Activated T-cell treated with anti-CD3 and anti-CD28 coated beads, Interleukin-2, amount 50 U/mL, for 4 hours (primary cell): ENCODE measurements at regions not wholly inside any gene's neighbourhood (a gene's known extent, or its start where the extent isn't known, plus 50 kb on each side); places are given as distances from the start of the nearest gene placed in this dataset.

Source experiments
- ATAC-seq, 2 donors: fragments of 200-7000 bp; cut with Tn5 transposase; one replicate each; pipeline ENCODE4 v1.10.0; 2021
- DNase-seq: peaks from one replicate; pipeline ENCODE4 v3.0.0-alpha.2; 2020
- H3K27me3 Mint-ChIP-seq: one replicate; pipeline ENCODE4 v1.8.0; 2021; ENCODE audit warnings: low read depth, mixed read lengths
- H3K36me3 Mint-ChIP-seq: one replicate; pipeline ENCODE4 v1.8.0; 2022; ENCODE audit warnings: mixed read lengths; ENCODE audit not compliant: insufficient read depth
- H3K4me1 Mint-ChIP-seq: one replicate; pipeline ENCODE4 v1.8.0; 2021; ENCODE audit warnings: low read depth, mixed read lengths
- H3K4me3 Mint-ChIP-seq: one replicate; pipeline ENCODE4 v1.8.0; 2021; ENCODE audit warnings: mild to moderate bottlenecking, moderate library complexity, mixed read lengths
- H3K9me3 Mint-ChIP-seq: one replicate; pipeline ENCODE4 v1.8.0; 2021; ENCODE audit warnings: mixed read lengths

DNA sequence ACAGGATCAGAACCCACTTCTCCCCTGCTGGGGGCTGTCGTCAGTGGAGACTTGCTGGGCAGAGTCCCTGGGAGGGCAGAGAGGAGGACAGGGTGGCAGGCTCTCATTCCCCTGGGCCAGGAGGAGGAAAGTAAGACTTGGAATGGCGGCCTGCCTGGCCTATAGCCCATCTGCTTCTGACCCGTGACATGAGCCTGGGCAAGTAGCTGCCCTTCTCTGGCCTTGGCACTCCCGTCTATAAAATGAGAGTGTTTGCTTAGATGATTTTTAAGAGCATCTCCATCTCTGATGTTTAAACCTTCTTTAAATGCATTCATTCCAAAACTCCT lies 173.0 kb downstream of the DDX1 start:
- Mint-ChIP-seq H3K4me3 (no peak overlapping the region), H3K9me3 (no peaks in the 10 kb centered on the region), H3K27me3 (no peaks in the 10 kb centered on the region), H3K4me1 (no peaks in the 10 kb centered on the region), H3K36me3 (no peaks in the 10 kb centered on the region)
- no peak for ATAC-seq
- no peak for DNase-seq

DNA sequence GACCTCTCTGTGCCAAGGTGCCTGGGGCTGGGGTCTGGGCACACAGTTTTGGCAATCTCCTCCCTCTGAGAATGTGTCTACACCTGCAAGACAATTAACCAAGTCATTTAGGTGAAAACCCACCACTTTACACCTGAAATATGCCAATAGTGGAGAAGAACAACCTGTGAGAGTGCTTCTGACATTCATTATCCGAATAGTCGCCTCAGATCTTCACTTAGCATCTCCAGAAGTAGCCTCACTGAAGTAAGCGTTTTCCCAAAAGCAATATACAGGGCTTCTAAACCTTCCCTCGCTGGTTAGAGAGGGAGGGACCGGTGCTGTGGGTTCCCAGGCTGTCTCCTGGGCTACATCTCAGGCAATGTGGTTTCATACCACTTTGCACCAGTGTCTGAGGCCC lies 173.5 kb downstream of the DDX1 start:
- no peaks in the 10 kb centered on the region for H3K4me1 Mint-ChIP-seq
- no peaks in the 10 kb centered on the region for H3K36me3 Mint-ChIP-seq
- ATAC-seq (no peak), DNase-seq (no peak)
- H3K4me3 Mint-ChIP-seq, result no peak overlapping the region
- H3K27me3 Mint-ChIP-seq, result no peaks in the 10 kb centered on the region
- H3K9me3 Mint-ChIP-seq, result no peaks in the 10 kb centered on the region

DNA sequence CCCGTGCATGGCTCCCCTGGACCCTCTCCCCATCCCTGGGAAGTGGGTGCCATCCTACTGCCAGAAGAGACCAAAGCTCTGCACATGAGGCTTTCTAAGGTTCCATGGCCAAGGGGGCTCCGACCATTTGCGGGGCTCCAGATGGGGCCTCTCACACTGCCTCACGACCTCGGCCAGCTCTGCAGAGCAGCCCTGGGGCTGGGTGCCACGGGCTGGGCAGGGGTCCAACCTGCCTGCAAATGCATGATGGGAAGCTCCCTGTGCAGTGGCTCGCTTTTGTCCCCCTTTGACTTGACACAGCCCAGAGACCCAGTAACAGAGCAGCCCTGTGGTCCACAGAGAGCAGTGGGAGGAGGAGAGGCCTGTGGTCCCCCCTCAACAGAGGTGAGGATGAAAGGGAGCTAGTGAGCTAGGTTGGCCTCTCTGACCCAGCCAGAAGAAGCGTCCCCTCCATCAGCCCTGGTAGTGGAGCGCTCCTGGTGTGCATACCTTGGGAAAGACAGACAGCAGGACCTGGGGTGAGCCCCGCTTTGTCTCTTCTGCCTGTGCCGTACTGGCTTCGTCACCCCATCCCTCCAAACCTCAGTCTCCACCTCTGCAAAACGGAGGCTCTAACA lies 174.1 kb downstream of the DDX1 start:
- no peak for DNase-seq
- Mint-ChIP-seq H3K27me3 (no peaks in the 10 kb centered on the region), H3K36me3 (no peaks in the 10 kb centered on the region), H3K4me1 (no peaks in the 10 kb centered on the region), H3K4me3 (no peak overlapping the region), H3K9me3 (no peaks in the 10 kb centered on the region)
- peak in 1 of 2 donors; percentile 29 for ATAC-seq

DNA sequence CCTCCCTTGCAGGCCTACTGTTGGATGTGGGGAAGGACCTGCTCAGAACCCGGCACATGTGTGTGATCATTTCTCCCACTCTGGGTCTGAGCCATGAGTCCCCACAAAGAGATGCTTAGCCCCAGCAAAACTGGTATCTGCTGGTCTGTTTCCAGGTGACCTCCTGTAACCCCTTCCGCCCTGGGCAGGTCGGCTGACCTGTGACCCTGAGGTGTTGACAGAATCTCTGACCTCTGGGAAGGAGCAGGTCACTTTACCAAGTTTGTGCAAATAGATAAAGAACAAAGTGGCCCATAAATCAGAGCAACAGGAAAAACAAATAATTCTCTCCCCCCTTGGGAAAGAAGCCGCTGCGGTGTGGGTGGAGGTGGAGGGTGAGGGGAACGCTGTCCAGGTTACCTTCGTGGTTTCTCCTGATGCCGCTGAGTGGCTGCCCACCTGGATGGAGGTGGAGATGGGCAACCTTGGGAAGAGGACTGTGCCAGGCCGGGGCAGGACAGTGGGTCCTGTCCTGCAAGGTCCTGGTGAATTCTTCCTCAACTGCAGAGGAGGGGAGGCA lies 174.0 kb upstream of the MYCN start:
- H3K4me3 Mint-ChIP-seq, result no peak overlapping the region
- H3K36me3 Mint-ChIP-seq, result no peaks in the 10 kb centered on the region
- no peaks in the 10 kb centered on the region for H3K4me1 Mint-ChIP-seq
- H3K27me3 Mint-ChIP-seq, result no peaks in the 10 kb centered on the region
- no peak for ATAC-seq
- DNase-seq, result no peak
- no peaks in the 10 kb centered on the region for H3K9me3 Mint-ChIP-seq

DNA sequence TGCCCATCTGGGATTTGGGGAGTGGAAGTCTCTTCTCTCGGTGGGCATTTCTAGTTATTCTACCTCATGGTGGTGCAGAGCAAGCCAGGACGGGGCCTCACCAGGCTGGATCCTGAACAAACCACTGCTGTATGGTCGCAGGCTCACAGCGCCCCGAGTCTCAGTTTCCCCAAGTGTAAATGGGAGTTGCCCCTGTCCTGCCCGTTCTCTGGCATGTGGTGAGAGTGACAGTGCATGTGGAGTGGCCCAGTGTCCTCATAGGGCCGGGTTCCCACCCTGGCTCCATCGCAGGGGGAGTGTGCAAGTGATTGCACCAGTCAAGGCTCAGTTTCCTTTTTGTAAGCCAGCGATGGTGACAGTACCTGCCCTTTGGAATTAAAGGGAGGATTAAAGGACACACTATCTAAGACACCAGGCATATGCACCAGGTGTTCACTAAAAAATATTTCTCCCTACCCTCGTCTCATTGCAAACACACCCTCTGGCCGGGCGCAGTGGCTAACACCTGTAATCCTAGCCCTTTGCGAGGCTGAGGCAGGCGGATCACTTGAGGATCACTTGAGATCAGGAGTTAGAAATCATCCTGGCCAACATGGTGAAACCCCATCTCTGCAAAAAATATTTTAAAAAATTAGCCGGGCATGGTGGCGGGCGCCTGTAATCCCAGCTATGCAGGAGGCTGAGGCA lies 173.3 kb upstream of the MYCN start:
- H3K9me3 Mint-ChIP-seq, result no peaks in the 10 kb centered on the region
- H3K4me3 Mint-ChIP-seq, result no peak overlapping the region
- ATAC-seq (no peak), DNase-seq (no peak)
- no peaks in the 10 kb centered on the region for H3K4me1 Mint-ChIP-seq
- H3K36me3 Mint-ChIP-seq, result no peaks in the 10 kb centered on the region
- no peaks in the 10 kb centered on the region for H3K27me3 Mint-ChIP-seq

DNA sequence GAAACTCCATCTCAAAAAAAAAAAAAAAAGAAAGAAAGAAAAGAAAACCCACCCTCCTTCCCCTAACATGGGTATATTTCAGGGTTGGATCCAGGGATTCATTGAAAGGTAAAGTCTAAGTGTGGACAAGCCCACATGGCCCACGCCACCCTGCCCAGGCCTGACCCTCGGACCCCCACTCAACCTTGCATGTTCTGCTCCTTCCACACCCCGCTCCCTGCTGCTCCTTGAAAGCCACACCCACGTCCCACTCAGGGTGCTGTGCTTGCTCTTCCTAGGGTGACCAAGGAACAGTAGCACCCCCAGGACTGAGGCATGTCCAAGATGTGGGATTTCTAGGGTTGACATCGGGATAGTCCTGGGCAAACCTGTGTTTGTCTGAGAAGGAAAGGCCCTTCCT lies 172.7 kb upstream of the MYCN start:
- H3K4me3 Mint-ChIP-seq, result no peak overlapping the region
- H3K36me3 Mint-ChIP-seq, result no peaks in the 10 kb centered on the region
- DNase-seq, result no peak

DNA sequence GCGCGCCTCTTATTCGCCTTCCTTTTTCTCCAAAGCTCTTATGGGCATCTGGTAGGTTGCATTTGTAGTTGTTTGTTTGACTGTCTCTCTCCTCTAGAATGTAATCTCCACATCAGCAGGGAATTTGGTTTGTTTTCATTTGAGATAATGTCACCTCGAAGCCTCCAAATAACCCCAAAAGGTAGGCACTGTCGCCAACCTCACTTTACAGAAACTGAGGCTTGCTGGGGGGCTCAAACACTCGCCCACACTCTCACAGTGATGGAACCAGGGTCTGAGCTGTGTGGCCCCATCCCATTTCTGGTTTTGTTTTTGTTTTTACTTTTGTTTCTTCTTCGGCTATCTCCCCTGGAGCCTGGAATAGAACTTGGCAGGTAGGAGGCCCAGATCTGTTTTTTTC lies 172.2 kb upstream of the MYCN start:
- H3K4me3 Mint-ChIP-seq, result no peak overlapping the region
- DNase-seq, result no peak
- no peak for ATAC-seq
- H3K9me3 Mint-ChIP-seq, result no peaks in the 10 kb centered on the region
- no peaks in the 10 kb centered on the region for H3K27me3 Mint-ChIP-seq
- no peaks in the 10 kb centered on the region for H3K36me3 Mint-ChIP-seq
- no peaks in the 10 kb centered on the region for H3K4me1 Mint-ChIP-seq

More for the DNA sequence above, 172.7 kb upstream of the MYCN start:
- Mint-ChIP-seq H3K27me3 (no peaks in the 10 kb centered on the region), H3K4me1 (no peaks in the 10 kb centered on the region), H3K9me3 (no peaks in the 10 kb centered on the region)
- no peak for ATAC-seq

DNA sequence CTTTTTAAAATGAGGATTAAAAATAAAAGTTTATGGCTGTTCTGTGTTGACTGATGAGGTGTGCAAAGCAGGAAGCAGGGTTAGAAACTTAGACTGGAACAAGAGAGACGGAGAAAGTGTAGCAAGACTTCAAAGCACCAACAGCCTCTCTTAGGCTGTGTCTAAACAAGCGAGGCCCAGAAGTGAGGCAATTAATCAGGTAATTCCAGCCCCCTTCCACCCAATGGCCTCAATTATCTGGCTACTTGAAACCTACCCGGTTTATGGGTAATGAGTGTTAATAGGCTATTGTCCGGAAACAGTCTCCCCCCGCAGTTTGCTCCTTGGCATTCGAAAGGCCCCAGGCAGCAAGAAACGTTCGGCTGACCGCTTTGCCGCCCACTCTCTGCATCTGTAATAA lies 171.7 kb upstream of the MYCN start:
- no peak for DNase-seq
- Mint-ChIP-seq H3K36me3 (no peaks in the 10 kb centered on the region), H3K9me3 (no peaks in the 10 kb centered on the region), H3K4me3 (no peak overlapping the region), H3K27me3 (no peaks in the 10 kb centered on the region), H3K4me1 (no peaks in the 10 kb centered on the region)
- no peak for ATAC-seq

DNA sequence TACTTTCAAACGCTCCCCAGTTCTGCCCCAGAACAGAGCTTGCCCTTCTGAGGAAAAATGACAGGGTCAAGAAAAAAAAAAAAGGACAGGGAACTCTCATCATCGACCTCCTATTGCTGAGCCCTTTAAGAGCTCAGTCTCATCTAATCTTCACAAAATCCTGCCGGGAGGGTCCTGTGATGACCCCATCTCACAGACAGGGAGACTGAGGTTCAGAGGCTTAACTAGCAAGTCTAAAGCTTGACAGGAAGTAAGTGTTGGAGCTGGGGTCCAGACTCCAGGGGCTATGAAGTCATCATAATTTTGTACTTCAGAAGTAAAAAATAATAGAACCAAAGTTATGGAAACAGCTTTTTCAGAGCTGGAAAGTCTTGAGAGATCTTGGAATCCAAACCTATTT lies 171.1 kb upstream of the MYCN start:
- H3K9me3 Mint-ChIP-seq, result no peaks in the 10 kb centered on the region
- no peaks in the 10 kb centered on the region for H3K36me3 Mint-ChIP-seq
- H3K4me1 Mint-ChIP-seq, result no peaks in the 10 kb centered on the region
- no peak for DNase-seq
- H3K27me3 Mint-ChIP-seq, result no peaks in the 10 kb centered on the region
- no peak for ATAC-seq
- H3K4me3 Mint-ChIP-seq, result no peak overlapping the region

DNA sequence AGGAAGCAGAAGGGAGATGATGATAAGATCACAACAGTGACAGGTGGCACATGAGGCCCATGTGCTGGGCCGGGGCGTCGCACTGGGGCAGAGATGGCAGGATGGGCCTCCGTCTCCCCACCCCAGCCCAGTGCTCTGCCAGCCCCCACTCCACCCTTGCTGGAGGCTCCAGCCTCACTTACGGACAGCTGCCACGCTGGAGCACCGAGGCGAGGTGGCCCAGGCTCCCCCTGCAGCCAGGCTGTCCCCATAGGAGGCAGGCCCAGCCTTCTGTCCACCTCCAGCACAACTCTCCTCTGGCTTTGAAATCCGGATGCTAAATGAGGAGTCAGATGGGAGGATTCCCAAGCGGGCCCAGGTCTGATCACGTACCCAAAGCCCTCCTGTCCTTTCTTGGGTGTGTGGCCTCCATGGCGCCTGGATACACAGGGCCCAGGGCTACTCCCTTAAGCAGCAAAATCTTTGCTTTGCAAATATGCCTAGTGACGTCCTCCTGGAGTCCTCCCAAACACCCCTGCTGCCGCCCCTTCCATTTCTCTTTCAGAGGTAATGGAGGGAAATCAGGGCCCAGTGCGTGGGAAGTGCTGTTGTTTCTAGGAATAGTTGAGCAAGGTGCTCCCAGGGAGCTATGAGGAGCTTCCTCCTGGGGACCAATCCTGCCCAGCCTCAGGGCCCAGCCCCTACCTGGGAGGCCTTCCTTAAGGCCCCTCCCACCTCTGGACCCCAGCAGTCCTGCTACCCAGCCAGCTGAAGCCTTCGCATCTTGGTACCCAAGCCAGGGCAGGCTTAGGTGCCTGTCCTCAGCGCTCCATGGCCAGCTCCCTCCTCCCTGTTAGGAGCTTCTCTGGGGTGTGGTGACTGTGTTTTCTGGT lies 170.4 kb upstream of the MYCN start:
- H3K4me1 Mint-ChIP-seq, result no peaks in the 10 kb centered on the region
- no peak for ATAC-seq
- no peak for DNase-seq
- H3K27me3 Mint-ChIP-seq, result no peaks in the 10 kb centered on the region
- H3K4me3 Mint-ChIP-seq, result no peak overlapping the region
- H3K9me3 Mint-ChIP-seq, result no peaks in the 10 kb centered on the region
- H3K36me3 Mint-ChIP-seq, result no peaks in the 10 kb centered on the region

DNA sequence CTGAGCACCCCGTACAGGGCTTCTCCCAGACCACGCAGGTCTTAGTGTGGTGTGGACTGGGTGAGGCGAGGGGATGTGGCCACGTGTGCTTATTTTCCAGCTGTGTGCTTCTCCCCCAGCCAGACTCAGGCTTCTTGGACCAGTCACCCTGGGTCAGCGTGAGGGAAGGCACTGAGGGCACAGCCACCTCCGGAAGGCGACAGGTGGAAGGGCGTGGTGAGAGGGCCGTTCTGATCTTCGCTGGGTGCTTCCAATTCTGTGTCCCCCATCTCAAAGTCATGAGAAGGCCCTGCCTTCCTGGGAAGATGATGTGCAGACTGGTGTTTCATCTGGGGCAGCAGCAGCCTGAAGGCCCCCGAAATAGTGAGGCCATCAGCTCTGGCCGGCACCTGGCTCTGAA lies 169.7 kb upstream of the MYCN start:
- ATAC-seq (peak in 1 of 2 donors; percentile 24), DNase-seq (no peak)
- H3K9me3 Mint-ChIP-seq, result no peaks in the 10 kb centered on the region
- H3K36me3 Mint-ChIP-seq, result no peaks in the 10 kb centered on the region
- no peaks in the 10 kb centered on the region for H3K4me1 Mint-ChIP-seq
- H3K4me3 Mint-ChIP-seq, result no peak overlapping the region
- no peaks in the 10 kb centered on the region for H3K27me3 Mint-ChIP-seq

DNA sequence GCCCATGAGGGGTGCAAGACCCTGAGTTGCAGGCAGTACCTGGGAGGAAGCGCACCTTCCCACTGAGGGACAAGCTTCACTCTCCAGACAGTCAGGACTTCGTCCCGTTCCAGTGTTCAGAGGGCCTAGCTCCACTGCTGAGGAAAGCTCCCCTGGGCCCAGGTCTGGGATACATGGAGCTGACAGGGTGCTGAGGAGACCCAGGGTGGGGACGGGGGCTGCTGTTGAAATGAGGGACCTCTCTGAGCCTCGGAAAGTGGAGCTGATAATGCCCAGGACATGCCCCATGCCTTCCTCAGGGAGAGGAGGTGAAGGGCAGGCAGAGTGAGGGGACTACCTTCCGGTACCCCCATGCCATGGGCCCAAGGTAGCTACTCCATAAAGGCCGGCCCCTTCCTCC lies 169.2 kb upstream of the MYCN start:
- Mint-ChIP-seq H3K4me1 (no peaks in the 10 kb centered on the region), H3K36me3 (no peaks in the 10 kb centered on the region), H3K9me3 (no peaks in the 10 kb centered on the region), H3K27me3 (no peaks in the 10 kb centered on the region), H3K4me3 (no peak overlapping the region)
- ATAC-seq (no peak), DNase-seq (no peak)

DNA sequence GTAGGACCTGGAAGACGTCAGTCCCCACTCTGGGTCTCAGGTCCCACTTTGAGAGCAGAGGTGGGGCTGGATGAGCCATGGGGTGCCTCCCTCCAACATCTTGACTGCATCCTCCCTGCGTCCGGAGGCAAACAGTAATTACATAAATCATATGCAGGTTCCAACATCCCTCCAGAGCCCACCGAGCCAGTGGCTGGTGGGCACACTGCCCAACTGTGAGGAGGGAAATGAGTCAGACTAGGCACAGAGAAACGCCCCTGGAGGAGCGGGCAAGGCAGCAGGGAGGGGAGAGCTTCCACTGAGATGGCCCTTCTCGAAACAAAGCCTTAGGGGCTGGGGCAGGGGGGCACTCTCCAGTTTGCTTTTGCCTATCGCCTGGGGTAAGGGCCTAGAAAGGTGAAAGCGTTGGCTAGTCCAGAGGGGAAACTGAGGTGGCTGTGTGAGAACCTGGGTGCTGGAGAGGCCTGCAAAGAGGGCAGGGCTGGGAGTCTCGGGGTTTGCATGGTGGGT lies 168.2 kb upstream of the MYCN start:
- Mint-ChIP-seq H3K27me3 (no peaks in the 10 kb centered on the region), H3K4me3 (no peak overlapping the region), H3K9me3 (no peaks in the 10 kb centered on the region), H3K4me1 (no peaks in the 10 kb centered on the region), H3K36me3 (no peaks in the 10 kb centered on the region)
- no peak for ATAC-seq
- DNase-seq, result no peak

DNA sequence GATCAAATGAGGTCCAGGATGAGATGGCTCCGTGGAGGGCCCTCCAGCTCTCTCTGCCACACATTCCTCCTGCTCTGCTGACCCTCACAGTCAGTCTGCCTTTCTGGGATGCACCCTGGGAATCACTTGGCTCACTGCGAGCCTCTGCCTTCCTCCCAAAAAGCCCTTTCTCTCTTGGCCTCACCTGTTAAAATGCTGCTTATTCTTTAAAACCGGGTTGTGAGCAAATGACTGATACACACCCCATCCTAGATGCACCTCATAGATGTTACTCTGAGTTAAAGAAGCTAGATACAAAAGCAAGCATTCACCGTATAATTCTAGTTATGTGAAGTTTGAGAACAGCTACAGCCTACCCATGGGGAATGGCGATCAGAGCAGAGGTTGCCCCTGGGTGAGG lies 167.7 kb upstream of the MYCN start:
- Mint-ChIP-seq H3K4me1 (no peaks in the 10 kb centered on the region), H3K27me3 (no peaks in the 10 kb centered on the region), H3K9me3 (no peaks in the 10 kb centered on the region), H3K36me3 (no peaks in the 10 kb centered on the region), H3K4me3 (no peak overlapping the region)
- ATAC-seq (no peak), DNase-seq (no peak)
